ENCODE measurements at regions not wholly inside any gene's neighbourhood (a gene's known extent, or its start where the extent isn't known, plus 50 kb on each side); places are given as distances from the start of the nearest gene placed in this dataset.

DNA sequence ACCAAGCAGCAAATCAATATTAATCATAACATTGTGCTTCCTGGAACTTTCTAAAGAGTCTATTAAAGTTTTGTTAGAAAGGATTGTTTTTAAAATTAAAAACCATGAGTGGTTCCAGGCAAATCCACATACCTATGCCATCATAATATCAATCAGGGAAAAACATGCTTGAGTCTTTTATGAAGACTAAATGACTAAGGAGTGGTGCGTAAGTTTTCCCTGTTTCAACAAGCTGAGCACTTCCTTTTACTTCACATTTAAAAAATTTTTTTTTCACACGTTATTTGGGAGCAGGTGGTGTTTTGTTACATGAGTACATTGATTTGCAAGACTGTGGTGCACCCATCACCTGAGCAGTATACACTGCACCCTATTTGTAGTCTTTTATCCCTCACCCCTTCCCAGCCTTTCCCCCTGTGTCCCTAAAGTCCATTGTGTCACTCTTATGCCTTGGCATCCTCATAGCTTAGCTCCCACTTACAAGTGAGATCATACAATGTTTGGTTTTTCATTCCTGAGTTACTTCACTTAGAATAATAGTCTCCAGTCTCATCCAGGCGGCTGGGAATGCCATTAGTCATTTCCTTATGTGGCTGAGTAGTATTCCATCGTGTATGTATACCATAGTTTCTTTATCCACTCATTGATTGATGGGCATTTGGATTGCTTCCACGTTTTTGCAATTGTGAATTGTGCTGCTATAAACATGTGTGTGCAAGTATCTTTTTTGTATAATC lies 1190.3 kb upstream of the RAG2 start:
- Histone ChIP-seq H3K27me3 (ENCODE audit: insufficient read depth, poor library complexity, severe bottlenecking) (no peaks in the 10 kb centered on the region), H3K4me3 (replicated peaks; ENCODE audit: insufficient read depth, low read length) (no peak overlapping the region), H3K27ac (replicated peaks) (no peak overlapping the region)
- TF ChIP-seq, protein P1, sequence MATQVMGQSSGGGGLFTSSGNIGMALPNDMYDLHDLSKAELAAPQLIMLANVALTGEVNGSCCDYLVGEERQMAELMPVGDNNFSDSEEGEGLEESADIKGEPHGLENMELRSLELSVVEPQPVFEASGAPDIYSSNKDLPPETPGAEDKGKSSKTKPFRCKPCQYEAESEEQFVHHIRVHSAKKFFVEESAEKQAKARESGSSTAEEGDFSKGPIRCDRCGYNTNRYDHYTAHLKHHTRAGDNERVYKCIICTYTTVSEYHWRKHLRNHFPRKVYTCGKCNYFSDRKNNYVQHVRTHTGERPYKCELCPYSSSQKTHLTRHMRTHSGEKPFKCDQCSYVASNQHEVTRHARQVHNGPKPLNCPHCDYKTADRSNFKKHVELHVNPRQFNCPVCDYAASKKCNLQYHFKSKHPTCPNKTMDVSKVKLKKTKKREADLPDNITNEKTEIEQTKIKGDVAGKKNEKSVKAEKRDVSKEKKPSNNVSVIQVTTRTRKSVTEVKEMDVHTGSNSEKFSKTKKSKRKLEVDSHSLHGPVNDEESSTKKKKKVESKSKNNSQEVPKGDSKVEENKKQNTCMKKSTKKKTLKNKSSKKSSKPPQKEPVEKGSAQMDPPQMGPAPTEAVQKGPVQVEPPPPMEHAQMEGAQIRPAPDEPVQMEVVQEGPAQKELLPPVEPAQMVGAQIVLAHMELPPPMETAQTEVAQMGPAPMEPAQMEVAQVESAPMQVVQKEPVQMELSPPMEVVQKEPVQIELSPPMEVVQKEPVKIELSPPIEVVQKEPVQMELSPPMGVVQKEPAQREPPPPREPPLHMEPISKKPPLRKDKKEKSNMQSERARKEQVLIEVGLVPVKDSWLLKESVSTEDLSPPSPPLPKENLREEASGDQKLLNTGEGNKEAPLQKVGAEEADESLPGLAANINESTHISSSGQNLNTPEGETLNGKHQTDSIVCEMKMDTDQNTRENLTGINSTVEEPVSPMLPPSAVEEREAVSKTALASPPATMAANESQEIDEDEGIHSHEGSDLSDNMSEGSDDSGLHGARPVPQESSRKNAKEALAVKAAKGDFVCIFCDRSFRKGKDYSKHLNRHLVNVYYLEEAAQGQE (IDR thresholded peaks at IDR 0.05; ENCODE audit: insufficient replicate concordance, low read depth), result no peak
- TF ChIP-seq SPI1 (IDR thresholded peaks at IDR 0.05; ENCODE audit: borderline replicate concordance, low read depth) (no peak), POLR2AphosphoS5 (IDR thresholded peaks at IDR 0.05; ENCODE audit: low read depth) (no peak), GABPA (IDR thresholded peaks at IDR 0.05; ENCODE audit: low read depth) (no peak)
- TF ChIP-seq, protein P2, sequence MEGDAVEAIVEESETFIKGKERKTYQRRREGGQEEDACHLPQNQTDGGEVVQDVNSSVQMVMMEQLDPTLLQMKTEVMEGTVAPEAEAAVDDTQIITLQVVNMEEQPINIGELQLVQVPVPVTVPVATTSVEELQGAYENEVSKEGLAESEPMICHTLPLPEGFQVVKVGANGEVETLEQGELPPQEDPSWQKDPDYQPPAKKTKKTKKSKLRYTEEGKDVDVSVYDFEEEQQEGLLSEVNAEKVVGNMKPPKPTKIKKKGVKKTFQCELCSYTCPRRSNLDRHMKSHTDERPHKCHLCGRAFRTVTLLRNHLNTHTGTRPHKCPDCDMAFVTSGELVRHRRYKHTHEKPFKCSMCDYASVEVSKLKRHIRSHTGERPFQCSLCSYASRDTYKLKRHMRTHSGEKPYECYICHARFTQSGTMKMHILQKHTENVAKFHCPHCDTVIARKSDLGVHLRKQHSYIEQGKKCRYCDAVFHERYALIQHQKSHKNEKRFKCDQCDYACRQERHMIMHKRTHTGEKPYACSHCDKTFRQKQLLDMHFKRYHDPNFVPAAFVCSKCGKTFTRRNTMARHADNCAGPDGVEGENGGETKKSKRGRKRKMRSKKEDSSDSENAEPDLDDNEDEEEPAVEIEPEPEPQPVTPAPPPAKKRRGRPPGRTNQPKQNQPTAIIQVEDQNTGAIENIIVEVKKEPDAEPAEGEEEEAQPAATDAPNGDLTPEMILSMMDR (IDR thresholded peaks at IDR 0.05; ENCODE audit: insufficient read depth, low read length), result no peak
- no peak for DNase-seq (ENCODE audit: low read depth in 1 of 2, low spot score in 1 of 2)

DNA sequence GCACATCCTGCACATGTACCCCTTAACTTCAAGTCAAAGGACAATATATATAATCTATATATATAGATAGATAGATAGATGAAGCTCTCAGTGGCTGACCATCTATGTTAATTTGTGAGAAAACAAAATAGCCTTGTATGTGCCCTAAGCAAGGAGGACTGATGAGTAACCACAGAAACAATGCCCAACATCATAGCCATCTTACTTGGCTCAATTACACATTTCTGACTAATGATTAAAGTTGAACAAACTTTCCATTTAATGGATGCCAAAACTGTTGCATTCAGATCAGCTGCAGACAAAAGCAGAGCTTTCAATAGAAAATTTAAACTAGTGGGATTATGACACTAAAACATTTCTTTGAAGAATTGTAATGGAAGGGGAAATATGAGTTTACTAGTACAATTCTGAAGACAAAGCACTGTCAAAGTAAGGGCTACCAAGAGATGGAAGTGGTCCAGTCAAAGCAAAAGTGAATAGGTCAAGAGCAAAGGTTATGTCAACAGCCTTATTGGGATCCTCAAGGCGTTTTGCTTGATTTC lies 1188.2 kb upstream of the RAG2 start:
- TF ChIP-seq GABPA (IDR thresholded peaks at IDR 0.05; ENCODE audit: low read depth) (no peak), POLR2AphosphoS5 (IDR thresholded peaks at IDR 0.05; ENCODE audit: low read depth) (no peak), SPI1 (IDR thresholded peaks at IDR 0.05; ENCODE audit: borderline replicate concordance, low read depth) (no peak)
- TF ChIP-seq, protein P1 (IDR thresholded peaks at IDR 0.05; ENCODE audit: insufficient replicate concordance, low read depth), result no peak
- TF ChIP-seq, protein P2 (IDR thresholded peaks at IDR 0.05; ENCODE audit: insufficient read depth, low read length), result no peak
- no peak overlapping the region for H3K27ac ChIP-seq (replicated peaks)
- H3K4me3 ChIP-seq (replicated peaks; ENCODE audit: insufficient read depth, low read length), result no peak overlapping the region
- no peak for DNase-seq (ENCODE audit: low read depth in 1 of 2, low spot score in 1 of 2)
- no peaks in the 10 kb centered on the region for H3K27me3 ChIP-seq (ENCODE audit: insufficient read depth, poor library complexity, severe bottlenecking)

DNA sequence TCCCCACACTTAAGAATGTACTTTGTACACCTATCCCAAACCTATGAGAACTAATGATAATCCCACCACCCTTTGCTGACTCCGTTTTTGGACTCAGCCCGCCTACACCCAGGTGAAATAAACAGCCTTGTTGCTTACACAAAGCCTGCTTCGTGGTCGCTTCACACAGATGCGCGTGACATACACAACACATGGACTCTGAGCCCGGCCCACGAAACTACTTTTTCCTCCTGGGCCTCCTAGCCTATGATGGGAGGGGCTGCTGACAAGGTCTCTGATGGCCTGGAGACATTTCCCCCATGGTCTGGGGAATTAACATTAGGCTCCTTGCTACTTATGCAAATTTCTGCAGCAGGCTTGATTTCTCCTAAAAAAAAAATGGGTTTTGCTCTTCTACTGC lies 1176.4 kb upstream of the RAG2 start:
- Histone ChIP-seq H3K27me3 (ENCODE audit: insufficient read depth, poor library complexity, severe bottlenecking) (no peaks in the 10 kb centered on the region), H3K4me3 (replicated peaks; ENCODE audit: insufficient read depth, low read length) (no peak overlapping the region), H3K27ac (replicated peaks) (no peak overlapping the region)
- no peak for DNase-seq (ENCODE audit: low read depth in 1 of 2, low spot score in 1 of 2)
- no peak for TF ChIP-seq SPI1 (IDR thresholded peaks at IDR 0.05; ENCODE audit: borderline replicate concordance, low read depth)
- TF ChIP-seq GABPA (IDR thresholded peaks at IDR 0.05; ENCODE audit: low read depth), result no peak
- no peak for TF ChIP-seq POLR2AphosphoS5 (IDR thresholded peaks at IDR 0.05; ENCODE audit: low read depth)
- TF ChIP-seq, protein P1 (IDR thresholded peaks at IDR 0.05; ENCODE audit: insufficient replicate concordance, low read depth), result no peak
- TF ChIP-seq, protein P2 (IDR thresholded peaks at IDR 0.05; ENCODE audit: insufficient read depth, low read length), result no peak

Data from HL-60 (cell line).